GM12878 (cell line): ENCODE measurements at regions not wholly inside any gene's neighbourhood (a gene's known extent, or its start where the extent isn't known, plus 50 kb on each side); places are given as distances from the start of the nearest gene placed in this dataset.

Source experiments
- BACH1 ChIP-seq: fragments of 450-650 bp; IDR thresholded peaks from 2 replicates; pipeline ENCODE4 v1.6.1; 2017; ENCODE audit warnings: mild to moderate bottlenecking, borderline replicate concordance
- GABPA ChIP-seq: IDR thresholded peaks from 2 replicates; pipeline ENCODE4 v1.6.1; 2014; ENCODE audit warnings: antibody characterized with exemption, low read depth, mild to moderate bottlenecking, inconsistent platforms
- TARDBP ChIP-seq: IDR thresholded peaks from 2 replicates; pipeline ENCODE4 v1.6.1; 2016; ENCODE audit warnings: borderline replicate concordance
- YBX1 ChIP-seq: fragments of 450-650 bp; IDR thresholded peaks from 2 replicates; pipeline ENCODE4 v1.6.1; 2016; ENCODE audit warnings: antibody characterized with exemption
- TF ChIP-seq, protein P1 (sequence below), 3 experiments: IDR thresholded peaks in 2 of 3; conservative IDR thresholded peaks in 1 of 3; 2 replicates each; pipeline ENCODE4 v1.5.1; 2011; ENCODE audit warnings: low read depth in 3 of 3, low read length in 3 of 3, mild to moderate bottlenecking in 3 of 3, control low read depth in 2 of 3, moderate library complexity in 2 of 3, inconsistent platforms in 1 of 3, mixed read lengths in 1 of 3; ENCODE audit not compliant: control insufficient read depth in 2 of 3, insufficient read depth in 1 of 3; ENCODE audit errors: extremely low read depth in 1 of 3
- TF ChIP-seq, protein P2 (sequence below): fragments of 450-650 bp; IDR thresholded peaks from 2 replicates; pipeline ENCODE4 v1.6.1; 2017; ENCODE audit warnings: mild to moderate bottlenecking, moderate library complexity
- TF ChIP-seq, protein P3 (sequence below): IDR thresholded peaks from 2 replicates; pipeline ENCODE4 v1.6.1; 2012; ENCODE audit warnings: low read depth, low read length, improper control_type of control experiment

DNA sequence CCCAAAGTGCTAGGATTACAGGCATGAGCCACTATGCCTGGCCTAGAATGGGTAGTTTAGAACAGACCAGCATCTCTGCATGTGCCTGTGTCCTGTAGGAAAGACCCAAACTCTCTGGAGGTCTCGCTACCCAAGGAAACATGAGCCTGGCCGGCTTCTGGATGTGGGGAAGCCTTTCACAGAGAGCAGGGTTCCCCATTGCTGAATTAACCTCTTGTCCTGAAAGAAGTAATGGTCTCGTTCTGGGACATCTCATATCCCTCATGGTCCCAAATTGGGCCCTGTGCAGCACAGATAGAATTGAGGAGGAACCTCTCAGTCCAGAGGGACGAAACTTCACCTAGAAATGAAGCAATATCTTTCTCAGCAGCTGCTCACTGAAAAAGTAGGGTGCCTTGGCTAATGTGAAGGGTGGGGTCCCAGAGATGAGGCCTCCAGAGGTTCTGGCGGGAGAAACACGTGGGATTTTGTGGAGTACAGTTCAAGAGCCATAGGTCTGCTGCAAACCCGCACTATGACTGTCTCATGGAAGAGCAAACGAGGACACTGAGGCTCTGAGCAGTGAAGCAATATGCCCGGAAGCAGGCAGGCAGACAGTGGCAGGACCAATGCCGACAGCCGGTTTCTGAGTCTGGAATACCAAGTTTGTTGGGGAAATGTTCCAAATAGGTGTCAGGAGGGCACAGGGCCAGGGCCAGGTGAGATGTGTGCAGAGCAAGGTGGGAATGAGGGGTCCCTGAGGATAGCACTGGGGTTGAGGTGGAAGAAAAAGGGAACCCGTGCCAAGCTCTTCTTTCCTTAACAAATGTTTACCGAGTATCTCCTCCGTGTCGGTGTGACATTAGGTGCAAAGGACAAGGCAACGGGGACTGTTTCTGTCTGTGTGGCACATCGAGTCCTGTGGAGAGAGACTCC lies 121.0 kb upstream of the TWIST2 start:
- no peak for TF ChIP-seq BACH1
- TF ChIP-seq, protein P1, sequence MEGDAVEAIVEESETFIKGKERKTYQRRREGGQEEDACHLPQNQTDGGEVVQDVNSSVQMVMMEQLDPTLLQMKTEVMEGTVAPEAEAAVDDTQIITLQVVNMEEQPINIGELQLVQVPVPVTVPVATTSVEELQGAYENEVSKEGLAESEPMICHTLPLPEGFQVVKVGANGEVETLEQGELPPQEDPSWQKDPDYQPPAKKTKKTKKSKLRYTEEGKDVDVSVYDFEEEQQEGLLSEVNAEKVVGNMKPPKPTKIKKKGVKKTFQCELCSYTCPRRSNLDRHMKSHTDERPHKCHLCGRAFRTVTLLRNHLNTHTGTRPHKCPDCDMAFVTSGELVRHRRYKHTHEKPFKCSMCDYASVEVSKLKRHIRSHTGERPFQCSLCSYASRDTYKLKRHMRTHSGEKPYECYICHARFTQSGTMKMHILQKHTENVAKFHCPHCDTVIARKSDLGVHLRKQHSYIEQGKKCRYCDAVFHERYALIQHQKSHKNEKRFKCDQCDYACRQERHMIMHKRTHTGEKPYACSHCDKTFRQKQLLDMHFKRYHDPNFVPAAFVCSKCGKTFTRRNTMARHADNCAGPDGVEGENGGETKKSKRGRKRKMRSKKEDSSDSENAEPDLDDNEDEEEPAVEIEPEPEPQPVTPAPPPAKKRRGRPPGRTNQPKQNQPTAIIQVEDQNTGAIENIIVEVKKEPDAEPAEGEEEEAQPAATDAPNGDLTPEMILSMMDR (IDR thresholded peaks at IDR 0.05 in 2 of 3, conservative IDR thresholded peaks at IDR 0.05 in 1 of 3; ENCODE audit: control insufficient read depth in 2 of 3, extremely low read depth in 1 of 3, insufficient read depth in 1 of 3, low read depth in 3 of 3, low read length in 3 of 3), result no peak
- TF ChIP-seq, protein P2, sequence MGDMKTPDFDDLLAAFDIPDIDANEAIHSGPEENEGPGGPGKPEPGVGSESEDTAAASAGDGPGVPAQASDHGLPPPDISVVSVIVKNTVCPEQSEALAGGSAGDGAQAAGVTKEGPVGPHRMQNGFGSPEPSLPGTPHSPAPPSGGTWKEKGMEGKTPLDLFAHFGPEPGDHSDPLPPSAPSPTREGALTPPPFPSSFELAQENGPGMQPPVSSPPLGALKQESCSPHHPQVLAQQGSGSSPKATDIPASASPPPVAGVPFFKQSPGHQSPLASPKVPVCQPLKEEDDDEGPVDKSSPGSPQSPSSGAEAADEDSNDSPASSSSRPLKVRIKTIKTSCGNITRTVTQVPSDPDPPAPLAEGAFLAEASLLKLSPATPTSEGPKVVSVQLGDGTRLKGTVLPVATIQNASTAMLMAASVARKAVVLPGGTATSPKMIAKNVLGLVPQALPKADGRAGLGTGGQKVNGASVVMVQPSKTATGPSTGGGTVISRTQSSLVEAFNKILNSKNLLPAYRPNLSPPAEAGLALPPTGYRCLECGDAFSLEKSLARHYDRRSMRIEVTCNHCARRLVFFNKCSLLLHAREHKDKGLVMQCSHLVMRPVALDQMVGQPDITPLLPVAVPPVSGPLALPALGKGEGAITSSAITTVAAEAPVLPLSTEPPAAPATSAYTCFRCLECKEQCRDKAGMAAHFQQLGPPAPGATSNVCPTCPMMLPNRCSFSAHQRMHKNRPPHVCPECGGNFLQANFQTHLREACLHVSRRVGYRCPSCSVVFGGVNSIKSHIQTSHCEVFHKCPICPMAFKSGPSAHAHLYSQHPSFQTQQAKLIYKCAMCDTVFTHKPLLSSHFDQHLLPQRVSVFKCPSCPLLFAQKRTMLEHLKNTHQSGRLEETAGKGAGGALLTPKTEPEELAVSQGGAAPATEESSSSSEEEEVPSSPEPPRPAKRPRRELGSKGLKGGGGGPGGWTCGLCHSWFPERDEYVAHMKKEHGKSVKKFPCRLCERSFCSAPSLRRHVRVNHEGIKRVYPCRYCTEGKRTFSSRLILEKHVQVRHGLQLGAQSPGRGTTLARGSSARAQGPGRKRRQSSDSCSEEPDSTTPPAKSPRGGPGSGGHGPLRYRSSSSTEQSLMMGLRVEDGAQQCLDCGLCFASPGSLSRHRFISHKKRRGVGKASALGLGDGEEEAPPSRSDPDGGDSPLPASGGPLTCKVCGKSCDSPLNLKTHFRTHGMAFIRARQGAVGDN, result no peak
- TF ChIP-seq GABPA, result no peak
- TF ChIP-seq TARDBP, result no peak
- TF ChIP-seq YBX1, result no peak
- TF ChIP-seq, protein P3, sequence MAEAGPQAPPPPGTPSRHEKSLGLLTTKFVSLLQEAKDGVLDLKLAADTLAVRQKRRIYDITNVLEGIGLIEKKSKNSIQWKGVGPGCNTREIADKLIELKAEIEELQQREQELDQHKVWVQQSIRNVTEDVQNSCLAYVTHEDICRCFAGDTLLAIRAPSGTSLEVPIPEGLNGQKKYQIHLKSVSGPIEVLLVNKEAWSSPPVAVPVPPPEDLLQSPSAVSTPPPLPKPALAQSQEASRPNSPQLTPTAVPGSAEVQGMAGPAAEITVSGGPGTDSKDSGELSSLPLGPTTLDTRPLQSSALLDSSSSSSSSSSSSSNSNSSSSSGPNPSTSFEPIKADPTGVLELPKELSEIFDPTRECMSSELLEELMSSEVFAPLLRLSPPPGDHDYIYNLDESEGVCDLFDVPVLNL, result no peak
